H1 (cell line): ENCODE measurements at regions not wholly inside any gene's neighbourhood (a gene's known extent, or its start where the extent isn't known, plus 50 kb on each side); places are given as distances from the start of the nearest gene placed in this dataset.

ENCODE experiments used
- CTCF ChIA-PET: fragments of 300-600 bp; sonication (Branson Sonifier 250); formaldehyde crosslinking; loops from one replicate; lab custom pipeline; 2021; ENCODE audit not compliant: partially characterized antibody; lab: Charles Lee
- POLR2A ChIA-PET: fragments of 300-600 bp; sonication (Branson Sonifier 250); formaldehyde crosslinking; loops from one replicate; lab custom pipeline; 2021; ENCODE audit warnings: inconsistent platforms; ENCODE audit not compliant: partially characterized antibody; lab: Charles Lee
- DNase-seq, 2 experiments: peaks; one replicate each; pipeline versions ENCODE4 v3.0.0 to v3.0.0-alpha.2; 2010 to 2022; ENCODE audit warnings: low spot score in 2 of 2, low read depth in 1 of 2, mixed read lengths in 1 of 2
- FAIRE-seq: peaks from 2 replicates; lab custom pipeline; 2011; peaks lifted over from hg19 to GRCh38; lab: Jason Lieb, UNC
- H2AFZ ChIP-seq: 2 replicates; pipeline ENCODE4 v1.8.1; 2012; ENCODE audit warnings: low read length, inconsistent platforms
- H2AK5ac ChIP-seq: 2 replicates; pipeline ENCODE4 v1.6.1; 2013; ENCODE audit warnings: low read depth, low read length
- H2BK120ac ChIP-seq: replicated peaks from 2 replicates; pipeline ENCODE3; 2013; ENCODE audit warnings: low read depth, low read length, inconsistent platforms
- H2BK12ac ChIP-seq: 2 replicates; pipeline ENCODE4 v1.6.1; 2013; ENCODE audit warnings: low read depth, low read length
- H2BK15ac ChIP-seq: 2 replicates; pipeline ENCODE4 v1.6.1; 2013; ENCODE audit warnings: low read length
- H2BK20ac ChIP-seq: 2 replicates; pipeline ENCODE4 v1.6.1; 2013; ENCODE audit warnings: low read length
- H2BK5ac ChIP-seq: 2 replicates; pipeline ENCODE4 v1.6.1; 2013; ENCODE audit warnings: low read depth, low read length
- H3K14ac ChIP-seq: 2 replicates; pipeline ENCODE4 v1.6.1; 2013; ENCODE audit warnings: inconsistent platforms; ENCODE audit not compliant: insufficient read length
- H3K18ac ChIP-seq: 2 replicates; pipeline ENCODE4 v1.6.1; 2013; ENCODE audit warnings: low read length; ENCODE audit errors: extremely low read depth
- H3K23ac ChIP-seq: 2 replicates; pipeline ENCODE4 v1.6.1; 2013; ENCODE audit warnings: inconsistent platforms; ENCODE audit not compliant: insufficient read length
- H3K23me2 ChIP-seq: 2 replicates; pipeline ENCODE4 v1.6.1; 2013; ENCODE audit warnings: low read depth, low read length
- H3K27ac ChIP-seq: 2 replicates; pipeline ENCODE4 v1.6.1; 2011; ENCODE audit warnings: low read depth, low read length, inconsistent platforms
- H3K27me3 ChIP-seq, 4 experiments: replicated peaks in 1 of 4; 1 replicate in 1 of 4; 2 replicates in 3 of 4; pipeline versions ENCODE4 v1.6.1 to v1.8.1; 2011 to 2013; ENCODE audit warnings: low read length in 3 of 4, mild to moderate bottlenecking in 3 of 4, inconsistent platforms in 2 of 4, mixed read lengths in 2 of 4, moderate library complexity in 1 of 4; ENCODE audit not compliant: control insufficient read depth in 3 of 4, insufficient read depth in 3 of 4; ENCODE audit errors: extremely low read depth in 1 of 4
- H3K36me3 ChIP-seq, 4 experiments: 2 replicates each; pipeline versions ENCODE4 v1.6.1 to v1.8.1; 2011 to 2013; ENCODE audit warnings: mild to moderate bottlenecking in 4 of 4, low read length in 3 of 4, moderate library complexity in 2 of 4, control low read depth in 1 of 4, inconsistent platforms in 1 of 4; ENCODE audit not compliant: insufficient read depth in 4 of 4, control insufficient read depth in 2 of 4
- H3K4ac ChIP-seq: replicated peaks from 2 replicates; pipeline ENCODE3; 2013; ENCODE audit warnings: low read length, low read depth, mixed read lengths, inconsistent platforms; ENCODE audit not compliant: insufficient read length
- H3K4me1 ChIP-seq, 4 experiments: replicated peaks in 1 of 4; 1 replicate in 1 of 4; 2 replicates in 3 of 4; pipeline versions ENCODE4 v1.6.1 to v1.8.1; 2011 to 2013; ENCODE audit warnings: low read length in 3 of 4, inconsistent platforms in 2 of 4, mixed read lengths in 1 of 4; ENCODE audit not compliant: insufficient read depth in 4 of 4, control insufficient read depth in 3 of 4
- H3K4me2 ChIP-seq, 2 experiments: 2 replicates each; pipeline versions ENCODE4 v1.6.1 to v1.8.1; 2011 to 2013; ENCODE audit warnings: low read depth in 2 of 2, low read length in 2 of 2, control low read depth in 1 of 2, inconsistent platforms in 1 of 2, mild to moderate bottlenecking in 1 of 2; ENCODE audit not compliant: insufficient read depth in 1 of 2
- H3K4me3 ChIP-seq, 4 experiments: fragments of 200-600, 300-600 bp in 1 of 4; sonication (generic), shearing (Covaris generic), sonication (Bioruptor Twin) in 1 of 4; 2 replicates each; pipeline versions ENCODE4 v1.5.1 to v1.8.1; 2011 to 2016; ENCODE audit warnings: low read length in 4 of 4, low read depth in 3 of 4, control low read depth in 2 of 4, inconsistent platforms in 2 of 4, mild to moderate bottlenecking in 2 of 4, mixed read lengths in 1 of 4, moderate library complexity in 1 of 4; ENCODE audit not compliant: insufficient read depth in 2 of 4; ENCODE audit errors: extremely low read depth in 1 of 4
- H3K56ac ChIP-seq: replicated peaks from 2 replicates; pipeline ENCODE3; 2013; ENCODE audit warnings: low read depth, mild to moderate bottlenecking, mixed read lengths, low read length, inconsistent platforms; ENCODE audit not compliant: insufficient read length
- H3K79me1 ChIP-seq: 2 replicates; pipeline ENCODE4 v1.6.1; 2013; ENCODE audit warnings: low read depth, low read length, control low read depth
- H3K79me2 ChIP-seq, 2 experiments: 2 replicates each; pipeline versions ENCODE4 v1.6.1 to v1.8.1; 2012 to 2013; ENCODE audit warnings: low read length in 2 of 2, mild to moderate bottlenecking in 2 of 2, inconsistent platforms in 1 of 2; ENCODE audit not compliant: insufficient read depth in 2 of 2, control insufficient read depth in 1 of 2
- H3K9ac ChIP-seq, 4 experiments: replicated peaks in 1 of 4; 1 replicate in 1 of 4; 2 replicates in 3 of 4; pipeline versions ENCODE4 v1.6.1 to v1.8.1; 2011 to 2013; ENCODE audit warnings: low read depth in 3 of 4, low read length in 3 of 4, control low read depth in 2 of 4, mild to moderate bottlenecking in 2 of 4, moderate library complexity in 2 of 4, inconsistent platforms in 1 of 4; ENCODE audit errors: extremely low read depth in 1 of 4
- H3K9me3 ChIP-seq, 2 experiments: 2 replicates each; pipeline versions ENCODE4 v1.6.1 to v1.8.1; 2012 to 2013; ENCODE audit warnings: mild to moderate bottlenecking in 2 of 2, moderate library complexity in 2 of 2, control low read depth in 1 of 2, inconsistent platforms in 1 of 2, low read depth in 1 of 2, low read length in 1 of 2, mixed read lengths in 1 of 2; ENCODE audit not compliant: insufficient read depth in 2 of 2
- H4K20me1 ChIP-seq, 2 experiments: replicated peaks in 1 of 2; 2 replicates each; pipeline versions ENCODE3 to v1.8.1; 2011 to 2013; ENCODE audit warnings: inconsistent platforms in 2 of 2, low read length in 2 of 2, mild to moderate bottlenecking in 1 of 2; ENCODE audit not compliant: insufficient read depth in 2 of 2, control insufficient read depth in 1 of 2
- H4K5ac ChIP-seq: 2 replicates; pipeline ENCODE4 v1.6.1; 2013; ENCODE audit warnings: low read length, low read depth, mixed read lengths, inconsistent platforms; ENCODE audit not compliant: insufficient read length
- H4K8ac ChIP-seq: 2 replicates; pipeline ENCODE4 v1.8.0; 2013; ENCODE audit warnings: mild to moderate bottlenecking, moderate library complexity, low read length, inconsistent platforms; ENCODE audit not compliant: insufficient read depth; ENCODE audit errors: extremely low read depth
- H4K91ac ChIP-seq: replicated peaks from 2 replicates; pipeline ENCODE3; 2013; ENCODE audit warnings: low read length, mixed read lengths, inconsistent platforms; ENCODE audit not compliant: insufficient read length
- EGR1 ChIP-seq: IDR thresholded peaks from 2 replicates; pipeline ENCODE4 v1.6.1; 2011; ENCODE audit warnings: low read depth, low read length, borderline replicate concordance
- KDM5A ChIP-seq: fragments of 200-600 bp; IDR thresholded peaks from 2 replicates; pipeline ENCODE4 v1.7.1; 2012; ENCODE audit warnings: mild to moderate bottlenecking, low read length, inconsistent platforms, mixed read lengths
- PHF8 ChIP-seq: fragments of 200-600 bp; sonication (generic); conservative IDR thresholded peaks from 2 replicates; pipeline ENCODE4 v1.7.1; 2012; ENCODE audit warnings: low read depth, mild to moderate bottlenecking, inconsistent platforms, low read length, moderate library complexity
- SP2 ChIP-seq: IDR thresholded peaks from 2 replicates; pipeline ENCODE4 v1.6.1; 2012; ENCODE audit warnings: mild to moderate bottlenecking, low read length, inconsistent platforms
- TEAD4 ChIP-seq: IDR thresholded peaks from 2 replicates; pipeline ENCODE4 v1.6.1; 2012; ENCODE audit warnings: low read depth, low read length, inconsistent platforms, mixed read lengths
- WGBS, 2 experiments: shearing (Covaris generic) in 1 of 2; methylation state at CpG; one replicate each; pipeline versions ENCODE4 v1.1.6 to v1.1.7; 2013 to 2015; ENCODE audit warnings: low lambda C conversion rate in 2 of 2, mixed read lengths in 2 of 2, inconsistent platforms in 1 of 2, low coverage in 1 of 2, missing lambda C conversion rate in 1 of 2; ENCODE audit not compliant: insufficient replicate concordance in 2 of 2, insufficient coverage in 1 of 2, insufficient read length in 1 of 2; ENCODE audit errors: extremely low coverage in 1 of 2, missing lambda C conversion rate in 1 of 2; 5-methylcytosine and 5-hydroxymethylcytosine counted together

- no peak for DNase-seq
- Histone ChIP-seq H3K27me3 (no peaks in the 10 kb centered on the region), H3K79me2 (no peaks in the 10 kb centered on the region), H2AFZ (no peak overlapping the region), H4K91ac (no peak overlapping the region), H3K23ac (no peak overlapping the region), H2AK5ac (no peak overlapping the region), H3K4me2 (no peak overlapping the region), H4K8ac (no peak overlapping the region), H3K14ac (no peak overlapping the region), H2BK15ac (no peak overlapping the region), H3K4me1 (no peaks in the 10 kb centered on the region), H3K18ac (no peak overlapping the region), H4K20me1 (no peaks in the 10 kb centered on the region), H3K56ac (no peak overlapping the region), H2BK5ac (no peak overlapping the region), H3K23me2 (no peaks in the 10 kb centered on the region), H3K4ac (no peak overlapping the region), H4K5ac (no peak overlapping the region), H3K4me3 (no peak overlapping the region), H3K9ac (no peak overlapping the region), H2BK12ac (no peak overlapping the region), H3K36me3 (no peaks in the 10 kb centered on the region; a peak in 1 of 8 replicates), H3K27ac (no peak overlapping the region), H2BK20ac (no peak overlapping the region), H3K79me1 (no peaks in the 10 kb centered on the region), H2BK120ac (no peak overlapping the region), H3K9me3 (peaks cover 0 to 16% of the 10 kb centered on the region in 2 experiments; a peak in 2 of 4 replicates)
- ChIA-PET CTCF (interaction anchor here (1.5 kb wide), 1 partner anchor 131 kb away, joined by 4 read pairs; no protein-coding TSS in a partner anchor), POLR2A (no interaction called here)
- no peak for TF ChIP-seq KDM5A
- no peak for TF ChIP-seq EGR1
- no peak for TF ChIP-seq TEAD4
- no peak for TF ChIP-seq SP2
- no peak for TF ChIP-seq PHF8
- WGBS, 2 experiments, result 93% methylated on average over 4 of the region's 4 CpGs; no CpG with 5 or more reads in 1 of the 2 experiments
- no peak for FAIRE-seq
Observed at GRCh38 chr12:7591531-7591930, 74.2 kb downstream of the APOBEC1 start.
